K562 (cell line): ENCODE measurements at regions not wholly inside any gene's neighbourhood (a gene's known extent, or its start where the extent isn't known, plus 50 kb on each side); places are given as distances from the start of the nearest gene placed in this dataset.

Experiments used
- ZKSCAN3 ChIP-seq: fragments of 250-450 bp; sonication (Bioruptor Pico); IDR thresholded peaks from 2 replicates; pipeline ENCODE4 v1.4.0; 2020
- TF ChIP-seq, protein P1 (sequence below): IDR thresholded peaks from 2 replicates; pipeline ENCODE4 v1.6.1; 2012; ENCODE audit warnings: low read depth, low read length, improper control_type of control experiment, borderline replicate concordance

DNA sequence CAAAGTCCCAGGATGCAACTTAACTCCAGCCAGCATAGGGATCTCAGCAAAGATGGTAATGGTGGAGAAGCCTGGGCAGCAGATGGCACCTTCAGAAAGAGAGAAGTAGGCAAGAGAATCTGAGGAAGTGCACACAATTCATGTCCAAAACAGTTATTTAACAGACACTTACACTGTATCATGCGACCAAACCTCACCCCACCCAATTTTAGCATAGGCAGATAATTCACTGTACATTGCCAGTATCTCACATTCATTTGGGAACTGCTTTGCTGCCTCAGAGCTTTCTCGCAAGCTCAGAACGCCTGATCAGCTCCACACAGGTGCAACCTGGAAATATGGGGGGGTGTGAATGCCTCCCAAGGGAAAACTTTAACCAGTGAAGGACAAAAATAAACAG is 143.0 kb upstream of the MAOA start:
- no peak for TF ChIP-seq ZKSCAN3 (CRISPR knock-in tag)
- TF ChIP-seq, protein P1, sequence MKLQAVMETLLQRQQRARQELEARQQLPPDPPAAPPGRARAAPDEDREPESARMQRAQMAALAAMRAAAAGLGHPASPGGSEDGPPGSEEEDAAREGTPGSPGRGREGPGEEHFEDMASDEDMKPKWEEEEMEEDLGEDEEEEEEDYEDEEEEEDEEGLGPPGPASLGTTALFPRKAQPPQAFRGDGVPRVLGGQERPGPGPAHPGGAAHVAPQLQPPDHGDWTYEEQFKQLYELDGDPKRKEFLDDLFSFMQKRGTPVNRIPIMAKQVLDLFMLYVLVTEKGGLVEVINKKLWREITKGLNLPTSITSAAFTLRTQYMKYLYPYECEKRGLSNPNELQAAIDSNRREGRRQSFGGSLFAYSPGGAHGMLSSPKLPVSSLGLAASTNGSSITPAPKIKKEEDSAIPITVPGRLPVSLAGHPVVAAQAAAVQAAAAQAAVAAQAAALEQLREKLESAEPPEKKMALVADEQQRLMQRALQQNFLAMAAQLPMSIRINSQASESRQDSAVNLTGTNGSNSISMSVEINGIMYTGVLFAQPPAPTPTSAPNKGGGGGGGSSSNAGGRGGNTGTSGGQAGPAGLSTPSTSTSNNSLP, result no peak
